HG03469 (cell line): ENCODE measurements at regions not wholly inside any gene's neighbourhood (a gene's known extent, or its start where the extent isn't known, plus 50 kb on each side); places are given as distances from the start of the nearest gene placed in this dataset.
"Not testable (repeated sequence)": the region's sequence is repeated elsewhere in the genome, so short reads cannot be mapped to it uniquely, and the experiment has no call there.

ENCODE experiments used
- ATAC-seq: cut with Tn5 transposase; IDR thresholded peaks from one replicate; pipeline ENCODE4 v1.9.1; 2021; ENCODE audit warnings: mild to moderate bottlenecking, moderate library complexity, moderate number of reproducible peaks; ENCODE audit not compliant: unreplicated experiment

- no peak for ATAC-seq
These were observed 842.7 kb downstream of the STPG2 start for GRCh38 chr4:97300561-97300960.

- no peak for ATAC-seq
These were observed 837.9 kb downstream of the STPG2 start for GRCh38 chr4:97305351-97305750.

GRCh38 chr4:97309121-97309520, 834.2 kb downstream of the STPG2 start:
- ATAC-seq: no peak

- ATAC-seq: no peak
These were observed 826.1 kb downstream of the STPG2 start for GRCh38 chr4:97317201-97317600.

GRCh38 chr4:97317671-97318070, 825.6 kb downstream of the STPG2 start:
- ATAC-seq: no peak

GRCh38 chr4:97325751-97326150, 817.5 kb downstream of the STPG2 start:
- ATAC-seq: not testable (repeated sequence)

- ATAC-seq: no peak
These were observed 812.4 kb downstream of the STPG2 start for GRCh38 chr4:97330917-97331316.

GRCh38 chr4:97334348-97334747, 808.9 kb downstream of the STPG2 start:
- no peak for ATAC-seq

- ATAC-seq: no peak
These were observed 793.6 kb downstream of the STPG2 start for GRCh38 chr4:97349468-97350186.

- ATAC-seq: no peak
These were observed 789.4 kb downstream of the STPG2 start for GRCh38 chr4:97353876-97354275.

- no peak for ATAC-seq
These were observed 783.5 kb downstream of the STPG2 start for GRCh38 chr4:97359826-97360225.

GRCh38 chr4:97360733-97361132, 782.5 kb downstream of the STPG2 start:
- ATAC-seq: no peak

GRCh38 chr4:97367878-97368277, 775.4 kb downstream of the STPG2 start:
- ATAC-seq: no peak

- ATAC-seq: no peak
These were observed 772.7 kb downstream of the STPG2 start for GRCh38 chr4:97370568-97370967.

GRCh38 chr4:97374526-97374925, 768.8 kb downstream of the STPG2 start:
- ATAC-seq: no peak

- no peak for ATAC-seq
These were observed 756.3 kb downstream of the STPG2 start for GRCh38 chr4:97386969-97387368.

- ATAC-seq: no peak
These were observed 748.6 kb downstream of the STPG2 start for GRCh38 chr4:97394653-97395052.

- no peak for ATAC-seq
These were observed 747.2 kb downstream of the STPG2 start for GRCh38 chr4:97396097-97396496.

GRCh38 chr4:97396605-97397004, 746.7 kb downstream of the STPG2 start:
- ATAC-seq: no peak

- ATAC-seq: no peak
These were observed 738.3 kb downstream of the STPG2 start for GRCh38 chr4:97404876-97405523.

GRCh38 chr4:97411356-97411755, 731.9 kb downstream of the STPG2 start:
- ATAC-seq: no peak

- ATAC-seq: no peak
These were observed 730.9 kb downstream of the STPG2 start for GRCh38 chr4:97412331-97412730.

- no peak for ATAC-seq
These were observed 729.1 kb downstream of the STPG2 start for GRCh38 chr4:97414161-97414560.
